AG10803 (cell line): ENCODE measurements at regions not wholly inside any gene's neighbourhood (a gene's known extent, or its start where the extent isn't known, plus 50 kb on each side); places are given as distances from the start of the nearest gene placed in this dataset.

Experiments used
- DNase-seq: peaks from one replicate; pipeline ENCODE4 v3.0.0; 2010; ENCODE audit warnings: low read depth
- H3K4me3 ChIP-seq: 2 replicates; pipeline ENCODE4 v1.5.1; 2011; ENCODE audit warnings: mild to moderate bottlenecking, low read length, control low read depth
- TF ChIP-seq, protein P1 (sequence below): conservative IDR thresholded peaks from 2 replicates; pipeline ENCODE4 v1.5.1; 2011; ENCODE audit warnings: mild to moderate bottlenecking, low read length, control low read depth, inconsistent platforms

- DNase-seq, result no peak
- TF ChIP-seq, protein P1, sequence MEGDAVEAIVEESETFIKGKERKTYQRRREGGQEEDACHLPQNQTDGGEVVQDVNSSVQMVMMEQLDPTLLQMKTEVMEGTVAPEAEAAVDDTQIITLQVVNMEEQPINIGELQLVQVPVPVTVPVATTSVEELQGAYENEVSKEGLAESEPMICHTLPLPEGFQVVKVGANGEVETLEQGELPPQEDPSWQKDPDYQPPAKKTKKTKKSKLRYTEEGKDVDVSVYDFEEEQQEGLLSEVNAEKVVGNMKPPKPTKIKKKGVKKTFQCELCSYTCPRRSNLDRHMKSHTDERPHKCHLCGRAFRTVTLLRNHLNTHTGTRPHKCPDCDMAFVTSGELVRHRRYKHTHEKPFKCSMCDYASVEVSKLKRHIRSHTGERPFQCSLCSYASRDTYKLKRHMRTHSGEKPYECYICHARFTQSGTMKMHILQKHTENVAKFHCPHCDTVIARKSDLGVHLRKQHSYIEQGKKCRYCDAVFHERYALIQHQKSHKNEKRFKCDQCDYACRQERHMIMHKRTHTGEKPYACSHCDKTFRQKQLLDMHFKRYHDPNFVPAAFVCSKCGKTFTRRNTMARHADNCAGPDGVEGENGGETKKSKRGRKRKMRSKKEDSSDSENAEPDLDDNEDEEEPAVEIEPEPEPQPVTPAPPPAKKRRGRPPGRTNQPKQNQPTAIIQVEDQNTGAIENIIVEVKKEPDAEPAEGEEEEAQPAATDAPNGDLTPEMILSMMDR, result no peak
Measured at GRCh38 chr4:170724191-170724590, 634.4 kb upstream of the AADAT start.

DNA sequence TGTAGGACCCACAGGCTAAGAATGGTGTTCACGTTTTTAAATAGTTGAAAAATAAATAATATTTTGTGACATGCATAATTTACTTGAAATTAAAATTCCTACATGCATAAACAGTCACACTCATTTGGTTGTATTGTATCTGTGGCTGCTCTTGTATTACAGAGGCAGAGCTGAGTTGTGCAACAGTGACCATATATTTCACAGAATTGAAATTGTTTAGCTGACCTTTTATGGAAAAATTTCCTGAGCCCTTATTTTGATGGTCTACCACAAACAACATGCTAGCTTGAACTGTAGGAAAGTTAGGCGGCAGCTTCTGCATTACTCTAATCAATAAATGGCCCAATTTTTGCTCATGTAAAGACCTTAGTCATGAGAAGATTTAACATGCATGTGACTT is 633.4 kb upstream of the AADAT start:
- no peak overlapping the region for H3K4me3 ChIP-seq
- TF ChIP-seq, protein P1, result no peak
- no peak for DNase-seq

More at GRCh38 chr4:170724191-170724590, 634.4 kb upstream of the AADAT start:
- no peak overlapping the region for H3K4me3 ChIP-seq

- H3K4me3 ChIP-seq, result no peak overlapping the region
- DNase-seq, result no peak
- TF ChIP-seq, protein P1, result no peak
Measured at GRCh38 chr4:170721812-170722373, 632.1 kb upstream of the AADAT start.

DNA sequence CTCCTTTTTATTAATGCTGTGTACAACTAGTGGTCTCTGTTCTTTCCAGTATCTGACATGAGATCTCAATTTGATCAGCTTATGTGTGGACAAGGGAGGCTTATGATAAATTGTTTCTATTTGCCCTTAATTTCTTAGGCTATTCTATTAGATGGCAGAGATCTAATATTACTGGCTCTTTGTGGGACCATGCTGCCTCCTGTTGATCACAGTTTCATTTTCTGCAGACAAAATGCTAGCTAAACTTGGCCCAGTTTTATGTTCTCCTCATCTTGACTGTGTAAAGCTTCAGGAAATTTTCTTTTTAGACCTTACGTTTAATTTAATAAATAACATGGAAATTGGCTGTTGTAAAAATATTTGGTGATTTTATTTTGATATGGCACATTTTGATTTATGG is 627.1 kb upstream of the AADAT start:
- no peak overlapping the region for H3K4me3 ChIP-seq
- TF ChIP-seq, protein P1, result no peak
- no peak for DNase-seq

DNA sequence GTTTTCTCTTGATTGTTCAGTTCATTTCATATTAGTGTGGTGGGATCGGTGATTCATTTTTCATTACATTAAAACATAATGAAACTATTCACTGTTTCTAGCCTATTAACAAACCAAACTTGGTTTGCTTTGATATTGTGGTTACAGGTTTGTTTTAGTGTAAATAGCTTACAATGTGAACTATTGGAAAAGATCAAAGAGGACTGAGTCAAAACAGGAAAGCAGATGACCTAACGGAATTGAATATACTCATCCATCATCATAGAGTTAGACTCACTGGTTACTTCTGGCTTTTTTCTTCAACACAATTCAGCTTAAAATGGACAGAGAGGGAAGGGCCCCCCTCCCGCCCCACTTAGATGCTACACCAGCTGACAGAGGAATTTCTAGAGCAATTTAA is 616.2 kb upstream of the AADAT start:
- TF ChIP-seq, protein P1, result no peak
- no peak overlapping the region for H3K4me3 ChIP-seq
- no peak for DNase-seq

DNA sequence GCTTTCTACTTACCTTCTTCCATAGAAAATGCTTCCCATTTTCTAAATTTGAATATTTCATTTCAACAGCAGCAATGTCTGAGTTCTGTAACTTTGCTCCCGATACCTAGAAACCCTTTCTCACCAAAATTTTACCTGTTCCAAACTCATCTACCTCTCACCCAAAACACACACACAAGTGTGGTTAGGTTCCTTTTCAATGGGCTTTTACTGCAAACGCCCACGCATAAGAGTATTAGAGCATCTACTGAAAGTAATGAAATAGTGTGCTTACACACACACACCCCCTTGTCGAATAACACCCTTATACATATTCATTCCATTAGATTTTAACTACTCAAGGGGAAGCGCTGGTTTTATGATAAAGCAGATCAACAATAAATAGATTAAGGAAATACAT is 610.3 kb upstream of the AADAT start:
- TF ChIP-seq, protein P1, result no peak
- DNase-seq, result no peak
- no peak overlapping the region for H3K4me3 ChIP-seq

DNA sequence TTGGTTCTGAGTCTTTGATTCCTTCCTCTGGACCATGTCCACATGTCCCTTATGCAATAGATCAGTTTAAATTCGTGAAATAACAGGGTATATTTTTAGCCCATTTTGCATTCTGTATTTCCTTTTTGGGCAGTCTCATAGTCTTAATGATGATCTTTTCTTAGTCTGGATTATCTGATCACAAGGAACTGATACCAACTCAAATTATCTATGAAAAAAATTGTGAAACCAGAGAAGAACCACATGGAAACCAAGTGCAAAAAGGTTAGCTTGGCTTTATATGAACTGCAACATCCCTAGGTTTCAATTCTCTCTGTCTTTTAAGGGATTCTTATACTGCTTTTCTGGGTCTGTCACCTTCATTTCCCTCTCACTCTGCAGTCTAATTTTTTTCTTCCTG is 608.6 kb upstream of the AADAT start:
- H3K4me3 ChIP-seq, result no peak overlapping the region
- no peak for DNase-seq
- TF ChIP-seq, protein P1, result no peak
